Endothelial cell of umbilical vein (primary cell): ENCODE measurements at regions not wholly inside any gene's neighbourhood (a gene's known extent, or its start where the extent isn't known, plus 50 kb on each side); places are given as distances from the start of the nearest gene placed in this dataset.

Experiments
- BruUV-seq: library from RNA; stranded (reverse); fragments of 400-500 nt; replicated peaks from 2 replicates; lab custom pipeline; 2021; lab: Mats Ljungman, UMichigan
- CTCF ChIA-PET: fragments of 300-600, 350-600 bp; sonication (Branson Sonifier 250); formaldehyde crosslinking; loops from one replicate; lab custom pipeline; 2021; ENCODE audit warnings: antibody characterized with exemption, inconsistent platforms; lab: Charles Lee
- POLR2A ChIA-PET: fragments of 300-600, 350-600 bp; sonication (Branson Sonifier 250); formaldehyde crosslinking; loops from one replicate; lab custom pipeline; 2021; ENCODE audit warnings: antibody characterized with exemption, inconsistent platforms; lab: Charles Lee
- DNase-seq: peaks from one replicate; pipeline ENCODE4 v3.0.0-alpha.2; 2011; ENCODE audit warnings: low read depth, low spot score
- FAIRE-seq: peaks from 2 replicates; lab custom pipeline; 2011; peaks lifted over from hg19 to GRCh38; lab: Jason Lieb, UNC
- H2AFZ ChIP-seq: 2 replicates; pipeline ENCODE4 v1.6.0; 2012; ENCODE audit warnings: low read depth, low read length, control low read depth, inconsistent platforms
- H3K27ac ChIP-seq: 2 replicates; pipeline ENCODE4 v1.5.1; 2011; ENCODE audit warnings: low read depth, mild to moderate bottlenecking, control low read depth, low read length, moderate library complexity; ENCODE audit not compliant: insufficient read depth
- H3K27me3 ChIP-seq, 2 experiments: 2 replicates each; pipeline versions ENCODE4 v1.6.0 to v1.6.1; 2011; ENCODE audit warnings: low read length in 2 of 2, mixed read lengths in 1 of 2; ENCODE audit not compliant: control insufficient read depth in 2 of 2, insufficient read depth in 2 of 2
- H3K36me3 ChIP-seq, 2 experiments: 2 replicates in 1 of 2; 3 replicates in 1 of 2; pipeline ENCODE4 v1.5.1; 2011; ENCODE audit warnings: low read length in 2 of 2, mild to moderate bottlenecking in 1 of 2, moderate library complexity in 1 of 2; ENCODE audit not compliant: control insufficient read depth in 2 of 2, insufficient read depth in 2 of 2; ENCODE audit errors: extremely low read depth in 1 of 2
- H3K4me1 ChIP-seq: 3 replicates; pipeline ENCODE4 v1.5.1; 2011; ENCODE audit warnings: mild to moderate bottlenecking, low read length; ENCODE audit not compliant: control insufficient read depth, insufficient read depth; ENCODE audit errors: extremely low read depth
- H3K4me2 ChIP-seq: 2 replicates; pipeline ENCODE4 v1.6.1; 2011; ENCODE audit warnings: low read length, control low read depth, mixed read lengths; ENCODE audit not compliant: insufficient read depth
- H3K4me3 ChIP-seq, 3 experiments: fragments of 200-600 bp in 1 of 3; sonication (generic), shearing (Covaris generic) in 1 of 3; replicated peaks in 1 of 3; 2 replicates each; pipeline ENCODE4 v1.5.1; 2011 to 2016; ENCODE audit warnings: control low read depth in 3 of 3, low read length in 3 of 3, mild to moderate bottlenecking in 2 of 3, inconsistent platforms in 1 of 3, low read depth in 1 of 3, moderate library complexity in 1 of 3; ENCODE audit not compliant: insufficient read depth in 1 of 3
- H3K79me2 ChIP-seq: 2 replicates; pipeline ENCODE4 v1.6.0; 2012; ENCODE audit warnings: low read length, inconsistent platforms; ENCODE audit not compliant: control insufficient read depth, insufficient read depth
- H3K9ac ChIP-seq: replicated peaks from 2 replicates; pipeline ENCODE3; 2011; ENCODE audit warnings: low read length, control low read depth; ENCODE audit not compliant: insufficient read depth; ENCODE audit errors: extremely low read depth
- H3K9me1 ChIP-seq: replicated peaks from 3 replicates; pipeline ENCODE4 v1.6.0; 2011; ENCODE audit warnings: mild to moderate bottlenecking, low read length; ENCODE audit not compliant: control insufficient read depth, insufficient read depth; ENCODE audit errors: extremely low read depth
- H3K9me3 ChIP-seq: replicated peaks from 2 replicates; pipeline ENCODE4 v1.5.1; 2012; ENCODE audit warnings: low read length, inconsistent platforms; ENCODE audit not compliant: control insufficient read depth, insufficient read depth
- H4K20me1 ChIP-seq: replicated peaks from 2 replicates; pipeline ENCODE3; 2011; ENCODE audit warnings: mild to moderate bottlenecking, low read length; ENCODE audit not compliant: control insufficient read depth, insufficient read depth; ENCODE audit errors: extremely low read depth
- EZH2 ChIP-seq: IDR thresholded peaks from 2 replicates; pipeline ENCODE4 v1.6.1; 2012; ENCODE audit warnings: borderline replicate concordance, low read depth, mild to moderate bottlenecking, moderate library complexity, low read length, inconsistent platforms; ENCODE audit not compliant: severe bottlenecking
- FOS ChIP-seq: IDR thresholded peaks from 2 replicates; pipeline ENCODE4 v1.6.1; 2011; ENCODE audit warnings: mild to moderate bottlenecking, low read length, moderate library complexity, borderline replicate concordance; ENCODE audit not compliant: insufficient read depth
- GATA2 ChIP-seq: IDR thresholded peaks from 2 replicates; pipeline ENCODE4 v1.7.0; 2011; ENCODE audit warnings: low read depth, mild to moderate bottlenecking, moderate library complexity, mixed read lengths, low read length; ENCODE audit not compliant: insufficient read length, insufficient read depth
- JUN ChIP-seq: IDR thresholded peaks from 2 replicates; pipeline ENCODE4 v1.6.1; 2011; ENCODE audit warnings: borderline replicate concordance, low read depth; ENCODE audit not compliant: insufficient read length, insufficient read depth
- MAX ChIP-seq: IDR thresholded peaks from 2 replicates; pipeline ENCODE4 v1.6.1; 2011; ENCODE audit not compliant: insufficient read depth, insufficient read length
- MYC ChIP-seq: IDR thresholded peaks from one replicate; pipeline ENCODE4 v1.6.1; 2011; ENCODE audit warnings: mild to moderate bottlenecking, low read depth, low read length
- POLR2AphosphoS5 ChIP-seq: IDR thresholded peaks from 2 replicates; pipeline ENCODE4 v1.6.1; 2012; ENCODE audit warnings: low read depth, mild to moderate bottlenecking, control low read depth, low read length, moderate library complexity; ENCODE audit not compliant: insufficient read depth
- dilution Hi-C: fragments of 300-500 bp; cut with MboI; formaldehyde crosslinking; loops from one replicate; pipeline ENCODE4 v1.15.0; 2019; ENCODE audit warnings: low sequenced_read_pairs; ENCODE audit not compliant: extremely low pct_ligation_motif_present
- intact Hi-C: fragments of 100-400 bp; cut with micrococcal nuclease; formaldehyde crosslinking; loops from one replicate; pipeline ENCODE4 v1.10.0; 2022
- TF ChIP-seq, protein P1 (sequence below), 2 donors: IDR thresholded peaks; 1 replicate in 1 of 2; 2 replicates in 1 of 2; pipeline ENCODE4 v1.5.1; 2011; ENCODE audit warnings: low read length in 2 of 2, mild to moderate bottlenecking in 2 of 2, moderate library complexity in 2 of 2, control low read depth in 1 of 2, inconsistent platforms in 1 of 2, low read depth in 1 of 2; ENCODE audit not compliant: insufficient read depth in 1 of 2; ENCODE audit errors: extremely low read depth in 1 of 2

DNA sequence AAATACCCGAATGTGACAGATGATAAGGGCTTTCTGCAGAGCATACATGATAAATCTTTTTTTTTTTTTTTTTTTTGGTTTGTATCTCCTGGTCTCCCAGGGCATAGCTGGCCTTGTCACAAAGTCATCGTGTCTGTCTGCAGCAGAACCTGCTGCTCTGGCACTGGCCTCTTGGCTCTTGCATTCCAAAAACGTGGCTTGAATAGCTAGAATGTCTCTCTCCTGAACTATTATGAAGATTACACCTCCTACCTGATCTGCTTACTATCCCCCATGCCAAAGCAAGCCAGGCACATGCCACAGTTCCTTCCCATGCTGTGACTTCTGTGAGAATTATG lies 50.4 kb upstream of the SCRG1 start:
- no peak overlapping the region for H3K27ac ChIP-seq
- H2AFZ ChIP-seq = no peak overlapping the region
- TF ChIP-seq MAX = no peak
- no peak for TF ChIP-seq MYC
- no peak for TF ChIP-seq POLR2AphosphoS5
- no peak for TF ChIP-seq GATA2
- TF ChIP-seq, protein P1, sequence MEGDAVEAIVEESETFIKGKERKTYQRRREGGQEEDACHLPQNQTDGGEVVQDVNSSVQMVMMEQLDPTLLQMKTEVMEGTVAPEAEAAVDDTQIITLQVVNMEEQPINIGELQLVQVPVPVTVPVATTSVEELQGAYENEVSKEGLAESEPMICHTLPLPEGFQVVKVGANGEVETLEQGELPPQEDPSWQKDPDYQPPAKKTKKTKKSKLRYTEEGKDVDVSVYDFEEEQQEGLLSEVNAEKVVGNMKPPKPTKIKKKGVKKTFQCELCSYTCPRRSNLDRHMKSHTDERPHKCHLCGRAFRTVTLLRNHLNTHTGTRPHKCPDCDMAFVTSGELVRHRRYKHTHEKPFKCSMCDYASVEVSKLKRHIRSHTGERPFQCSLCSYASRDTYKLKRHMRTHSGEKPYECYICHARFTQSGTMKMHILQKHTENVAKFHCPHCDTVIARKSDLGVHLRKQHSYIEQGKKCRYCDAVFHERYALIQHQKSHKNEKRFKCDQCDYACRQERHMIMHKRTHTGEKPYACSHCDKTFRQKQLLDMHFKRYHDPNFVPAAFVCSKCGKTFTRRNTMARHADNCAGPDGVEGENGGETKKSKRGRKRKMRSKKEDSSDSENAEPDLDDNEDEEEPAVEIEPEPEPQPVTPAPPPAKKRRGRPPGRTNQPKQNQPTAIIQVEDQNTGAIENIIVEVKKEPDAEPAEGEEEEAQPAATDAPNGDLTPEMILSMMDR (IDR thresholded peaks at IDR 0.05; ENCODE audit: extremely low read depth in 1 of 2, insufficient read depth in 1 of 2, low read depth in 1 of 2, low read length in 2 of 2) = no peak
- TF ChIP-seq EZH2 = no peak
- no peak for TF ChIP-seq JUN
- no peak for TF ChIP-seq FOS
- FAIRE-seq (no peak), DNase-seq (no peak)
- H3K79me2 ChIP-seq = no peaks in the 10 kb centered on the region
- dilution Hi-C loops = no loop called here
- ChIA-PET POLR2A (no interaction called here), CTCF (interaction anchor here (0.6 to 1.9 kb wide), 5 partner anchors 29 to 683 kb away, joined by 3 to 6 read pairs (median 4); no protein-coding TSS in a partner anchor)
- intact Hi-C loops = no loop called here
- no peaks in the 10 kb centered on the region for H3K9me1 ChIP-seq
- H3K9ac ChIP-seq = no peak overlapping the region
- no peaks in the 10 kb centered on the region for H3K36me3 ChIP-seq
- H3K4me1 ChIP-seq = no peaks in the 10 kb centered on the region
- BruUV-seq = no TSS peak
- H3K4me3 ChIP-seq = no peak overlapping the region
- H3K27me3 ChIP-seq = no peaks in the 10 kb centered on the region
- H3K9me3 ChIP-seq = no peaks in the 10 kb centered on the region
- no peak overlapping the region for H3K4me2 ChIP-seq
- H4K20me1 ChIP-seq = no peaks in the 10 kb centered on the region
